GM12892 (cell line): ENCODE measurements at regions not wholly inside any gene's neighbourhood (a gene's known extent, or its start where the extent isn't known, plus 50 kb on each side); places are given as distances from the start of the nearest gene placed in this dataset.

Source experiments
- DNase-seq: peaks from one replicate; pipeline ENCODE4 v3.0.0; 2011; ENCODE audit not compliant: insufficient read length
- FAIRE-seq: peaks from 2 replicates; lab custom pipeline; 2011; peaks lifted over from hg19 to GRCh38; lab: Jason Lieb, UNC
- POLR2A ChIP-seq: IDR thresholded peaks from 2 replicates; pipeline ENCODE4 v1.6.1; 2011; ENCODE audit warnings: low read depth, low read length, control low read depth
- POLR2AphosphoS5 ChIP-seq: IDR thresholded peaks from 2 replicates; pipeline ENCODE4 v1.6.1; 2011; ENCODE audit warnings: low read depth, low read length, control low read depth
- TAF1 ChIP-seq: IDR thresholded peaks from 2 replicates; pipeline ENCODE4 v1.6.1; 2011; ENCODE audit warnings: low read depth, mild to moderate bottlenecking, control low read depth, low read length, borderline replicate concordance

GRCh38 chr10:80878330-80878729 is 340.6 kb downstream of the SH2D4B start:
- TF ChIP-seq TAF1 (no peak), POLR2AphosphoS5 (no peak), POLR2A (no peak)
- FAIRE-seq = no peak
- DNase-seq = no peak

GRCh38 chr10:80890146-80890545 is 352.4 kb downstream of the SH2D4B start:
- TF ChIP-seq POLR2AphosphoS5 (no peak), TAF1 (no peak), POLR2A (no peak)
- FAIRE-seq = no peak

GRCh38 chr10:80893256-80893655 is 355.6 kb downstream of the SH2D4B start:
- TF ChIP-seq TAF1 (no peak), POLR2A (no peak)
- FAIRE-seq = no peak
- DNase-seq = no peak

More at GRCh38 chr10:80890146-80890545, 352.4 kb downstream of the SH2D4B start:
- DNase-seq = no peak

- no peak for DNase-seq
- TF ChIP-seq TAF1 = no peak
- no peak for TF ChIP-seq POLR2AphosphoS5
- no peak for TF ChIP-seq POLR2A
- FAIRE-seq = no peak
These were observed 356.6 kb downstream of the SH2D4B start for GRCh38 chr10:80894311-80894791.

GRCh38 chr10:80894797-80895467 is 357.2 kb downstream of the SH2D4B start:
- FAIRE-seq (no peak), DNase-seq (no peak)
- TF ChIP-seq POLR2A = no peak

GRCh38 chr10:80896076-80896475 is 358.4 kb downstream of the SH2D4B start:
- FAIRE-seq (no peak), DNase-seq (no peak)
- TF ChIP-seq POLR2AphosphoS5 = no peak
- no peak for TF ChIP-seq POLR2A
- no peak for TF ChIP-seq TAF1

GRCh38 chr10:80896959-80897358 is 359.3 kb downstream of the SH2D4B start:
- DNase-seq = no peak
- TF ChIP-seq POLR2AphosphoS5 = no peak
- FAIRE-seq = no peak

- TF ChIP-seq TAF1 = no peak
- TF ChIP-seq POLR2A = no peak
- no peak for TF ChIP-seq POLR2AphosphoS5
- DNase-seq (no peak), FAIRE-seq (no peak)
These were observed 363.0 kb downstream of the SH2D4B start for GRCh38 chr10:80900661-80901060.

- FAIRE-seq (no peak), DNase-seq (no peak)
- TF ChIP-seq POLR2A = no peak
- TF ChIP-seq POLR2AphosphoS5 = no peak
These were observed 370.9 kb downstream of the SH2D4B start for GRCh38 chr10:80908611-80909010.

GRCh38 chr10:80909254-80909653 is 371.6 kb downstream of the SH2D4B start:
- FAIRE-seq = no peak
- DNase-seq = no peak
- no peak for TF ChIP-seq POLR2AphosphoS5
- TF ChIP-seq POLR2A = no peak
- no peak for TF ChIP-seq TAF1

- DNase-seq = no peak
- TF ChIP-seq POLR2AphosphoS5 = no peak
- no peak for TF ChIP-seq POLR2A
- TF ChIP-seq TAF1 = no peak
- no peak for FAIRE-seq
These were observed 379.9 kb downstream of the SH2D4B start for GRCh38 chr10:80917636-80918035.

GRCh38 chr10:80921032-80921431 is 383.3 kb downstream of the SH2D4B start:
- FAIRE-seq (no peak), DNase-seq (no peak)
- TF ChIP-seq POLR2A (no peak), TAF1 (no peak), POLR2AphosphoS5 (no peak)
